ENCODE measurements at regions not wholly inside any gene's neighbourhood (a gene's known extent, or its start where the extent isn't known, plus 50 kb on each side); places are given as distances from the start of the nearest gene placed in this dataset.
"Not testable (repeated sequence)": the region's sequence is repeated elsewhere in the genome, so short reads cannot be mapped to it uniquely, and the experiment has no call there.

- TF ChIP-seq CTCF, POLR2AphosphoS5 (IDR thresholded peaks at IDR 0.05): not testable (repeated sequence)
Measured at GRCh38 chr2:87314622-87315021, 293.0 kb upstream of the PLGLB1 start.

Data from esophagus muscularis mucosa (tissue), 3 donors.